Body of pancreas (tissue), 4 donors: ENCODE measurements at regions not wholly inside any gene's neighbourhood (a gene's known extent, or its start where the extent isn't known, plus 50 kb on each side); places are given as distances from the start of the nearest gene placed in this dataset.

Experiments
- POLR2A ChIP-seq, 3 donors: fragments of 450-650 bp; IDR thresholded peaks; one replicate each; pipeline ENCODE4 v1.6.1; 2016; ENCODE audit warnings: antibody characterized with exemption in 3 of 3, mild to moderate bottlenecking in 2 of 3
- TF ChIP-seq, protein P1 (sequence below), 7 experiments: fragments of 450-650 bp in 4 of 7; fragments of 200-600 bp in 3 of 7; sonication (generic) in 3 of 7; IDR thresholded peaks; one replicate each; pipeline ENCODE4 v1.5.1; 2016 to 2019; ENCODE audit warnings: antibody characterized with exemption in 7 of 7

DNA sequence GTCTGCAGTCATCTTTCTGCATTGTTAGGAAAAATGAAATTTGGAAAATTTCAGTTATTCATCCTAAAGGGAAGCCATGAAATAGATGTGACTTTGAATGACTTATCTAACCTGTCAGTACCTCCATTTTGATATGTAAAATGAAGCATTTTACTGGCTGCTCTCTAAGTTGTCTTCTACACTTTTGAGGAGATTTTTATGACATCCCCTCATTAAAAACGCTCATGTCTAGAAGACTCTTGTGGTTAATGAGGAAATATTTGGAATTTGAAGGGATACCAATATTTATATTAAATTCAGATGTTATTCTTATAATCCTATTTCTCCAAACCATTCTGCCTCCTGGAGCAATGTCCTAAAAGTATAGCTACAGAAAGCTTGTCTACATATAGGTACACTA is 73.8 kb upstream of the THUMPD2 start:
- TF ChIP-seq, protein P1, sequence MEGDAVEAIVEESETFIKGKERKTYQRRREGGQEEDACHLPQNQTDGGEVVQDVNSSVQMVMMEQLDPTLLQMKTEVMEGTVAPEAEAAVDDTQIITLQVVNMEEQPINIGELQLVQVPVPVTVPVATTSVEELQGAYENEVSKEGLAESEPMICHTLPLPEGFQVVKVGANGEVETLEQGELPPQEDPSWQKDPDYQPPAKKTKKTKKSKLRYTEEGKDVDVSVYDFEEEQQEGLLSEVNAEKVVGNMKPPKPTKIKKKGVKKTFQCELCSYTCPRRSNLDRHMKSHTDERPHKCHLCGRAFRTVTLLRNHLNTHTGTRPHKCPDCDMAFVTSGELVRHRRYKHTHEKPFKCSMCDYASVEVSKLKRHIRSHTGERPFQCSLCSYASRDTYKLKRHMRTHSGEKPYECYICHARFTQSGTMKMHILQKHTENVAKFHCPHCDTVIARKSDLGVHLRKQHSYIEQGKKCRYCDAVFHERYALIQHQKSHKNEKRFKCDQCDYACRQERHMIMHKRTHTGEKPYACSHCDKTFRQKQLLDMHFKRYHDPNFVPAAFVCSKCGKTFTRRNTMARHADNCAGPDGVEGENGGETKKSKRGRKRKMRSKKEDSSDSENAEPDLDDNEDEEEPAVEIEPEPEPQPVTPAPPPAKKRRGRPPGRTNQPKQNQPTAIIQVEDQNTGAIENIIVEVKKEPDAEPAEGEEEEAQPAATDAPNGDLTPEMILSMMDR (IDR thresholded peaks at IDR 0.05): no peak
- TF ChIP-seq POLR2A (IDR thresholded peaks at IDR 0.05): no peak
